HG03196 (cell line): ENCODE measurements at regions not wholly inside any gene's neighbourhood (a gene's known extent, or its start where the extent isn't known, plus 50 kb on each side); places are given as distances from the start of the nearest gene placed in this dataset.

Experiments
- ATAC-seq: cut with Tn5 transposase; IDR thresholded peaks from one replicate; pipeline ENCODE4 v1.9.1; 2021; ENCODE audit not compliant: unreplicated experiment

GRCh38 chr4:124903995-124904722, 191.6 kb upstream of the ANKRD50 start:
- no peak for ATAC-seq

DNA sequence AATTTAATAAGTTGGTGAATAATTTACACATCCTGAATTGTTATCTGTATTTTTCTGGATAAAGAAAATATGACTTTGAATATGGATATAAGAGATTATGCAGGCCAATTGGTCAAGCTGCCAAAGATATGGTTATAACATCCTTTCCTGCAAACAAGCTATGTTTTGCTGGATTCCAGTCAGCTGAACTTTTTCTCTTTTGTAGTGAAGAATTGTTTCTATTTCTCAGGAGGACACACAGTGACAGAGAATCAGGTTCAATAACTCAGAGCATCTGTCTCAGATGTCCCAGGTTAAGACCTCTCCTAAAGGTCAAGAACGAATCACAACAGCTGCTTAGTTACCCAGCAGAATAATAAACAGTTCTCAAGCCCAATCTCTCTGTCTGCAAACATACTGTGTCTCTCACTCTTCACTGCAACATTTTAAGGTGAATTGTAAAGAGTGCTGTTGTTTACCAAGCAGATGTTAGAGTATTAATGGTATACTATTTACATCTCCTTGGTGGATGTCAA, 189.5 kb upstream of the ANKRD50 start:
- no peak for ATAC-seq

- no peak for ATAC-seq
Observed at GRCh38 chr4:124899997-124900396, 187.5 kb upstream of the ANKRD50 start.

- ATAC-seq: no peak
Observed at GRCh38 chr4:124890522-124890921, 178.0 kb upstream of the ANKRD50 start.

DNA sequence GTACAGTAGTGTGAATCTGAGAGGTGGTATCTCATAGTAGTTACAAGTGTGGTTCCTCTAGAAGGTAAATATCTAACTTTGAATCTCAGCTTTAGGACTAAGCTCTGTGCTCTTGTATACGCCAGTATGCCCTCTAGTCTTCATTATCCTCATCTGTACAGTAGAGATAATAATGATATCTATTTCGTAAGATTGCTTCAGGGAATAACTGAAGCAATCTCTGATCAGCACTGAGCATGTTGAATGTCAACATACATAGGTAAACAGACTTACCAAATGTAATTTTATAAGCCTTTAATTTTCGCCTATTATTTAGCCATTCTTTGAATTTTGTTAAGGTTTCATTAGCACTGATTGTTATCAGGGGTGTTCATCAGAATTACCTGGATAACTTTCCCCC, 175.2 kb upstream of the ANKRD50 start:
- ATAC-seq: no peak

DNA sequence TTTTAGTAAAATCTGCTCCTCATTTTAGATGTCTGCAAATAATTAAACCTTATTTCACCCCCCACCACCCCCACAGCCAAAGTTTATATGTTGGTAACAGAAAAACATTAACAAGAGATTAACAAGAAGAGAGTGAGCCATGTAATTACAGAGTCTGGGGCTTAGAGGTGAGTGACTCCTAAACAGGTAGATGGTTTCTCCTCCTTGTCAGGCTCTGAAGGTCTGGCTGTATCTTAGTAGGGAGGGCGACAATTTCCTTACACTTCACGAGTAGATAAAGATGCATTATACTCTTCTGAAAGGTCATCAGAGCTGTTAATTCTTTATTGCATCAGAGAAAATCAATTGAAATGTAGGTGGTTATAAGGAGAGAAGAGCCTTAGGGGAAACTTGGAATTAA, 171.8 kb upstream of the ANKRD50 start:
- ATAC-seq: no peak

- no peak for ATAC-seq
Observed at GRCh38 chr4:124883632-124884031, 171.1 kb upstream of the ANKRD50 start.

GRCh38 chr4:124879195-124879594, 166.7 kb upstream of the ANKRD50 start:
- no peak for ATAC-seq

DNA sequence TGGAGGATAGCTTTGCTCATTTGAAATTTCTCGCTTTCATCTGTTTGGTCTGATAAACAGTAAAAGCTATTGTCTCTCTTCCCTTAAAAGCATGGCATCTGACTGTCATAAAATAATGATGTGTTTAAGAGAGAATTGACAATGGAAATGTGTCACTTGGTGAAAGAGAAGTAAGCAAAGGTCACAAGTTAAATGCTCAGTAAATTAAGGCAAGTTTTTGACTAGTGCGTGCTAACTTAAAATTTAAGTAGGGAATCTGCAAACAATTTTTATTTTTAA, 161.6 kb upstream of the ANKRD50 start:
- ATAC-seq: no peak

DNA sequence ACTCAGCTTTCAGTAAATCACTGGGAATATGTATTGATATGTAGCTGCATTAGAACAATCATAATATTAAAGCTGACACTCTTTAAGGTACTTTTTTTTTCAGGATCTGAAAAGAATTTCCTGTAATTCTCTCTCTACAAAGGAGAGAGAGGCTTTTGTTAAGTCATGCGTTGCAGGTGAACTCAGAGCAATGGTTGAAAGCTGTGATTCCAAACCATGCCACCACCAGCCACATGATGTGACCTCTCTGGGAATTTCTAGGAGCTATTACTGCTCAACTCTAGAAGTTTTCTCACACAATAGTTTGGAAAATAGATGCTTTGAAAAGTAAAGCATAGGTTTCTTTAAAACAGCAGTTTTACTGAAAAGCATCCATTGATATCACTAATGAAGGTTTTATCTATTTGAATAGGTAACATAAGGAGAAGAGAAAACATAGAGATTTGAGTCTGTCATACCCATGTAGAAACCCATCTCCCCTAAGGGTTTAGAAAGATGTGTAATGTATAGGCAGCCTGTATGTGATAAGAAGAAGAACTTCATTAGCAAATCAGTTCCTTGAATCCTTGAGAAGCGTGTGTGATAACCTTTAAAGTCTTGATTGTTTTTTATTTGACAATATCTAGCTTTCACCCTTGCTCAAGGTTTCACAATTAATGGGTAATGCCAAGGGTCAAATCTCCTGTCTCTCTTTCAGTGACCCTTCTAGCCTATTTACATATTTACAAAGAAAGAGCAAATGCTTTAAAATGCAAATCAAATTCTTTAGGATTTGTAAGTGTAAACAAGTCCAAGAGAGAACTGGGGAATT, 161.0 kb upstream of the ANKRD50 start:
- ATAC-seq: no peak

GRCh38 chr4:124872659-124873058, 160.1 kb upstream of the ANKRD50 start:
- ATAC-seq: no peak

DNA sequence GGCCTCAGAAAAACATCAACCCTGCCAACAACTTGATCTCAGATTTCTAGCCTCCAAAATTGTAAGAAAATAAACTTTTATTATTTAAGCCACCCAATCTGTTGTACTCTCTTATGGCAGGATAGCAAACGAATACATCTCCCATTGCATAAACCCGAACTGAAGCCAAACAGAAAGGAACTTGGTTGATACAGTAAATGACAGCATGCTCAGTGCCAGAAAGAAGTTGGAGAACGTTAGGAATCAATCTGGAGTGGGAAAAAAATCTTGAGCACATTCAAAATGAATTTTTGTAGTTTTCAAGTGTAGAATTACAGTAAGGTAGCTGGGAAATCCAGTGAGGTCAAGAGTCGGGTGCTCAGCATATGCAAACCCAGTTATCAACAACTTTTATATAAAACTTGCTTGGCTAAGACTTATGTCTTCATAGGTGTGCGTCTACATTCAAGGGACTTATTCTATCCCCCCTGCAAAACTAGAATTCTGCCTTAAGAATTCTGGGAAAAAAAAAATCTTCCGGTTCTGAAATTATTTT, 157.5 kb upstream of the ANKRD50 start:
- no peak for ATAC-seq

- ATAC-seq: no peak
Observed at GRCh38 chr4:124868495-124868894, 156.0 kb upstream of the ANKRD50 start.

DNA sequence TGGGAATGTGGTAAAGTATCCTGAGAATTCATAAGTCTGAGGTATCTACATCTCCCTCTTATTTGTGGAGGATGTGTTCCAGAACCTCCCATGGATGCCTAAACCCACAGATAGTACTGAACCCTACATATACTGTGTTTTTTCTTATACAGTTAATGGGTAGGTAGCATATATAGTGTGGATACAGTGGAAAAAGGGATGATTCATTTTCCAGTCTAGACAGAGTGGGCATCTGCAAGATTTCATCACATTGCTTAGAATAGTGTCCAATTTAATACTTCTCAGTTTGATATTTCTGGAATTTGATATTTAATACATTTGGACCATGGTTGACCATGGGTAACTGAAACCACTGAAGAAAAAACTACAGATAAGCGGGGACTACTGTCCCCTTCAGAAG, 155.0 kb upstream of the ANKRD50 start:
- no peak for ATAC-seq

DNA sequence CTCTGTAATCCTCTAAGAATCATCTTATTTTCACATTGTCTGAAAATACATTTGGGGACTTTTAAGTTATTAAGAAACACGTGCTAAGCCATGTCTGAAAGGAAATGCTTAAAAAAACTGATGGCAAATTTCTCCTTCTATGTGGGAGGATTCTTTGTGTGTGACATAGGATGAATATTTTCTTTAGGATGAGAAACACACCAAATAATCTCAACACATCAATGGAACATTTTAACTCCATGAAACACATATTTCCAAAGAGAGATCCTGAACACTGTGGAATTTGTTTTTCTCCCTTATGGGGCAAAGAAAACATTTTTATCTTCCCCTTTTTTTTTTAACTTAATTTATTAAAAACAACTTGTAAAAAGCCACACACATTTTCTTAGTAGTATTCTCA, 153.8 kb upstream of the ANKRD50 start:
- ATAC-seq: no peak

GRCh38 chr4:124863040-124863545, 150.6 kb upstream of the ANKRD50 start:
- no peak for ATAC-seq

DNA sequence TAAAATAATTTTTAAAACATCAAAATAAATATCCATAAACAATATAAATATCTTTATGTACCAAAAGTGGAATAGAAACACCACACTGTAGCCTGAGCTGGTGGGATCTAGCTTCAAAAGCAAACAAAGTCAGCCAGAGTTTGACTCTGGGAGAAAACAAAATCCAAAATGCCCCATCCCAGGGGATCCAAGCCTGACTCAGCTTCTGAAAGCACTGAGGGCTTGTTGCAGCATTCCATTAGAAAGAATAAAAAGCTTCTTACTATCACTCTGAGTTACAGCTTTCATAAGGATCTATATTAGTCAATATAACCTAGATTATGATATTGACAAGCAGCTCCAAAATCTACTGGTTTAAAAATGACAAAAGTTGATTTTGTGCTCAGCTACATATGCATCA, 149.7 kb upstream of the ANKRD50 start:
- no peak for ATAC-seq

DNA sequence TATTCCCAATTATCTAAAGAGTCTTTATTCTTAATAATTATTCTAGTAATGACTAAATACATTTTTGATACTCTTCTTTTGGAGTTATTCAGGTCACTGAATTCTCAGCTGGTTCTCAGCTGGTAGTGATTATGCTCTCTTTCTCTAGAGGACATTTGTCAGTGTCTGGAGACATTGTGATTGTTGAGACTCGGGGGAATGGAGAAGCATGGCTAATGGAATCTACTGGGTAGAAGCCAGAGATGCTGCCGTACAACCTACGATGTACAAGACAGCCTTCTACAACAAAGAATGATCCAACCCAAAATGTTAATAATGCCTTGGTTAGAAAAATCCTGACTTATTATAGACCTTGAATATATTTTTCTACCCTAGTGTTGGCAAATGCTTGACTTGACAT, 149.2 kb upstream of the ANKRD50 start:
- ATAC-seq: no peak

GRCh38 chr4:124854968-124855367, 142.4 kb upstream of the ANKRD50 start:
- no peak for ATAC-seq

- ATAC-seq: no peak
Observed at GRCh38 chr4:124851741-124852140, 139.2 kb upstream of the ANKRD50 start.

- no peak for ATAC-seq
Observed at GRCh38 chr4:124846306-124846705, 133.8 kb upstream of the ANKRD50 start.

DNA sequence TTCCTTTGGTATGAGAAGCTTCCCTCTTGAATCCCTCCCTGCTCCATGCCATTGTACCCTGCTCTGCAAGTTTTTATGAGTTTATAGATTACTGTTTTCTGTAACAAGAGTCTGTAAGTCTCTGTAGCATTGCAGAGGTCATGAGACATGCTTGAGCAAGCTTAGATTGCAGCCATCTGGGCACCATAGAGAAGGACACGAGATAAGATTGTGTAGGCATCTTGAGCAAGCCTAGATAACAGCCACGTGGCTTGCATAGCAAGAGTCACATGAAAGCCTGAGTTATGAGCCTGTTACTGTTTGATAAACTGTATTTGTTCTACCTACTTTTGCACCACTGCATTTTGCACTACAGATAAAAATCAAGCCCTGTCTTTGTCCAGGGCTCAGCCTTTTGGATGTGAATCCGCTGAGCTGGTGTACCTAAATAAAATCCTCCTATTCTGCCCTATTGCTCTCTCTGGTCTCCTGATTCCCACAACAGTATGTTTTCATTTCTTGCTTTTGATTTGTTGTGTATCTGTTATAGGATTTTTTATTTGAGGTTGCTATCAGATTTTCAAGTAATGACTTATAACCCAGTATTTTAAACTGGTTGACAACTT, 127.4 kb upstream of the ANKRD50 start:
- no peak for ATAC-seq
